DMS 273 (cell line): ENCODE measurements at regions not wholly inside any gene's neighbourhood (a gene's known extent, or its start where the extent isn't known, plus 50 kb on each side); places are given as distances from the start of the nearest gene placed in this dataset.

Source experiments
- DNase-seq: peaks from one replicate; lab custom pipeline; 2025; ENCODE audit not compliant: unreplicated experiment; lab: John Stamatoyannopoulos, UW

DNA sequence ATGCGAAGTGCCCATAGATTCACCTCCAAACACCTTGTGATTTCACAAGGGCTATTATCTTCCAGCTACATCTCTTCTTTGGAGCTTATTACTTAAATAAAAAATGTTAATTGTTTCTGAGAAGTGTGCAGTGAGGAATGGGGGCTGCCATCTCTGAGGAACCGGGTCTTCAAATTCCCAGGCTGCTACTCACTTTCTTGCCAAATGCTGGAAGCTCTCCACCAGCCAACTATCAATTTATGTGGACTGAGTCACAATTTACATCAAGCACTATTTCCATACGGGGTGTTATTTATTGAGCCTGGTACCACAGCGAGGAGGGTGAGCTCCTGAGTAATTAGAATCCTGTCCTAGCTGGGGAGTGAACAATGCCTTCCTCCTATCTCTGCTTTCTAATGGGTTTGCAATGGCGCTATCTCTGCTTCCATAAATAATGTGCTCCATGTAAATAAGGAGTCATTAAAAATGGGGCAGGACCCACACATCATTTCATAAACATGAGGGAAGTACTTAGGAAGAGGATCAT is 898.3 kb downstream of the VRK1 start:
- DNase-seq = no peak

GRCh38 chr14:97697772-97698171 is 900.6 kb downstream of the VRK1 start:
- no peak for DNase-seq

DNA sequence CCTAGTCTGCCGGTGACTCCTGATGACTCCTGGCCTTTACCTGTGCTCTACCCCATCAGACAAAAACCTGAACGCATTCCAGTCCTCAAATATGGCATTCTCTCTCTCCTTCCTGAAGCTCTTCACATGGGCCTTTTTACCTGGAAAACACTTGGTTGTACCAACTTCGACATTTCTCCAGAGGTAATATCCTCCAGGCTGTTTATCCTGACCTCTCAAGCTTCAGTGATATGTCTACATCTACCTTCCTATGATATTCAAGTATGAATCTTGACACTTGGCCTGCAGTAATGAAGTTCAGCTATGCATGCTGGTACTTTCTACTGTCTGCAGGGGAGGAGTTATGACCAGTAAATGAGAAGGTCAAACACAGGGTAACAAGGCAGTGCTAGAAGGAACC is 901.8 kb downstream of the VRK1 start:
- no peak for DNase-seq

GRCh38 chr14:97703006-97703760 is 906.0 kb downstream of the VRK1 start:
- DNase-seq = no peak

- DNase-seq = no peak
These were observed 907.2 kb downstream of the VRK1 start for GRCh38 chr14:97704316-97704885.

- DNase-seq = no peak
These were observed 907.9 kb downstream of the VRK1 start for GRCh38 chr14:97705107-97705506.

- no peak for DNase-seq
These were observed 908.8 kb downstream of the VRK1 start for GRCh38 chr14:97705976-97706375.

DNA sequence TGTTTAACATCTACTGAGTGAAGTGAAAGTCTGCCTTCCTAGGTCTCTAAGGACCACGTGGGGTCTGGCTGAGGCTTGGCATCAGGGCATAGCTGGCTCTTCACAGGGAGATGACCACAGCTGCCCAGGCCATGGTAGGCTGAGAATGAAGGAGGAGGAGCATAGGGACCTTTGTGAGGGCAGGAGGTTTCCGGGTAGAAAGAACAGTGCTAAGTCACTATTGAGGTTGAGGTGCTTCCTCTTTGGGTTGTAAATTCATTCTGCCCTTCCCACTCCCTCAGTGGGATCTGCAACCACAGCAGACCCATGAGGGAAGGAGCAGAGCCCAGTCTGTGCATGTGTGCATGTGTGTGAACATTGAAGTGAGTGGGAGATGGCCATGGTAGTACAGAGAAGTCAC is 909.6 kb downstream of the VRK1 start:
- DNase-seq = no peak

- DNase-seq = no peak
These were observed 910.4 kb downstream of the VRK1 start for GRCh38 chr14:97707603-97708002.

GRCh38 chr14:97709552-97709951 is 912.4 kb downstream of the VRK1 start:
- no peak for DNase-seq

GRCh38 chr14:97710726-97711125 is 913.5 kb downstream of the VRK1 start:
- no peak for DNase-seq

- no peak for DNase-seq
These were observed 915.3 kb downstream of the VRK1 start for GRCh38 chr14:97712471-97712870.

GRCh38 chr14:97713023-97713422 is 915.8 kb downstream of the VRK1 start:
- DNase-seq = no peak

DNA sequence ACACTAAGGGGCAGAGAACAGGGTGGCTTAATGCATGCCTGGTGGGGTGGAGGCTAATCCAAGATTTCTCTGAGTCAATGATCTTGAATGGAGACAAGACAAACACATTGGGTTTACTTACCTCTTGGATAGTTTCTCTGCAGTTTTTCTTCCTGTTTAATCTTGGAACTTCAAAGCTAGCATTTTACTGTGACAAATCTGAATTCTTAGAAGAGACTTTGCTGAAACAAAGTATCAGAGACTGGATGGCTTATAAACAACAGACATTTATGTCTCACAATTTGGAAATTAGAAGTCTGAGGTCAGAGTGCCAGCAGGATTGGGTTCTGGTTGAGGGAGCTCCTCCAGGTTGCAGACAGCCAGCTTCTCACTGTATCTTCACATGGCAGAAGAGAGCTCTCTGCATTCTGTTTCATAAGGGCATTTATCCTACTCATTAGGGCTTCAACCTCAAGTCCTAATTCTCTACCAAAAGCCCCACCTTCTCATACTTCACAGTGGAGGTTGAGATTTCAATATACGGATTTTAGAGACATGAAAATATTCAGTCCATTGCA is 921.8 kb downstream of the VRK1 start:
- DNase-seq = no peak

GRCh38 chr14:97719931-97720330 is 922.7 kb downstream of the VRK1 start:
- no peak for DNase-seq

- DNase-seq = no peak
These were observed 926.2 kb downstream of the VRK1 start for GRCh38 chr14:97723351-97723750.

DNA sequence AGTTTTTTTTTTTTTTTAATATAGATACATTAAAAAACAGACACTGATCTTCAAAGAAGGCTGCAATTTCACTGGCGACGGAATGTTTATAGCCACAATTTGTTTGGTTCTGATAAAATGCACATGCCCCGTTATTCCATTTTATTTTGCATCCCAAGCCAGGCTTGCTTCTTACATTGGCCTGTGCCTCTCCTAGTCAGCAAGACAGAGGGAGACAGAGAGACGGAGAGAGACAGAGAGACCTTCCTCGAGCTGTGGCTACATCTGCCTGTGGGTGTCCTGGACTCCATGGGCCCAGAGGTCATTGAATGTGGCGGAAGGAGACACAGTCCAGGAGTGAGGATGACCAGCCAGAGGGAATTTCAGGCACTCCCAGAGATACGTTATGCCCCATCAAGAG is 926.6 kb downstream of the VRK1 start:
- no peak for DNase-seq

DNA sequence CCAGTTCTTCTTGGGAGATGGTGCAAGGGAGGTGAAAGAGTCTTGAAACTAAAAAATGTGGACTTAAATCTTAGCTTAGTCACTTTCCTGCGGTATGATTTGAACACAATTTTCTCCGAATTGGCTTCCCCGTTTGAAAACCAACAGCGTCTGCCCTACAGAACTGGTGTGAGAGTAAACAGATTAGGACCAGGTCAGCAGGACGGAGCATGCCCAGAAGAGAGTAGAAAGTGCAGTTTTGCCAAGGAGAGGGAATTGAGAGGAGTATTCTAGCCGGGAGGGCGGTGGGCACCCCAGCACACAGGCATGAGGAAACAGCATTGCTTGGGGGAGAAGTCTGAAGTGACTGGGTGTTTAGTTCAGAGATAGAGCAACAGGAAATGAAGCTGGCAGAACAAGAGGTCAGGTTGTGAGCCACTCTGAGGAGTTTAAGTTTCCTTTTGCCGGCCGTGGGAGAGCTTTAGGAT is 927.1 kb downstream of the VRK1 start:
- no peak for DNase-seq

DNA sequence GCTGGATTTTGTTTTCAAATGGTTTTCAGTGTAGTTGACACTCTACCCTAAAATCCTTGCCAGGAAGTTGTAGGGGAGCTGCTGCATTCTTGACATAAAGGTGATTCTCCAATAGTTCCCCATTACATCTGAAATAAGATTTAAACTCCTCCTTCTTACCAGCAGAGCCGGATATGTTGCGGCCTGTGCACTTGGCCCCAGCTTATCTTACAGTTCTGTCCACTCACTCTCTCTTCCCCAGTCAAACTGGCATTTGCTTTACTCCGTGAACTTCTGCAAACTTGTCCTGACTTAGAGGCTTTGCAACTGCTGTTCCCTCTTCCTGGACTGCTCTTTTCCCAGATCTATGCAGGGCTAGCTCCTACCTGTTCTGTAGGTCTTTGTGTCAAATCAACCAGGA is 929.5 kb downstream of the VRK1 start:
- DNase-seq = no peak

DNA sequence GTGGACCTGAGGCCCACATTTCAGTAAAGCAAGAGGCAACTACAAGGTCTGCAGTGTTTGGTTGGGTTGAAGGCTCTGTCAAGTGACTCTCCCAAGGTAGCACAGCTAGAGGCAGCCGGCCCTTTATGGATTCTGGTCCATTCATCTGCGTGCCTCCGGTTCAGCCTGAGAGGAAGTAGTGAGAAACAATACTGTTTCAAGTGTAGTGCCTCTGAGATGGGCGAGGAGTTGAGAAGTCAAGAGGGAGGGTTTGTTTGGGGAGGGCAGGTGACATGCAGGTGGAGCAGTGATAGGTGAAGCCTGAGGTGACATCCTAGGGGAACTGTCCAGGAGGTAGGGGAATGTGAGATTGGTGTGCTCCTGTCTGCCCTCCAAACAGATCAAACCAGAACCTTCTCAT is 933.5 kb downstream of the VRK1 start:
- DNase-seq = no peak

GRCh38 chr14:97731800-97732199 is 934.6 kb downstream of the VRK1 start:
- no peak for DNase-seq

GRCh38 chr14:97747316-97747715 is 950.1 kb downstream of the VRK1 start:
- no peak for DNase-seq
